ENCODE measurements at regions not wholly inside any gene's neighbourhood (a gene's known extent, or its start where the extent isn't known, plus 50 kb on each side); places are given as distances from the start of the nearest gene placed in this dataset.

- H2BK20ac ChIP-seq (ENCODE audit: low read depth, low read length, poor library complexity, severe bottlenecking), result no peak overlapping the region
- H3T11ph ChIP-seq (ENCODE audit: low read length), result no peak overlapping the region
- H3K4ac ChIP-seq (ENCODE audit: low read depth, low read length), result no peak overlapping the region
- no peak for TF ChIP-seq CTCF (conservative IDR thresholded peaks at IDR 0.05)
- no peak overlapping the region for H2AFZ ChIP-seq (ENCODE audit: low read length)
- H3K9ac ChIP-seq (ENCODE audit: extremely low read depth, insufficient read length, low read length), result no peak overlapping the region
- no peaks in the 10 kb centered on the region for H3K79me1 ChIP-seq (ENCODE audit: insufficient read depth, low read depth, low read length, poor library complexity, severe bottlenecking)
- H4K5ac ChIP-seq (ENCODE audit: insufficient read length, low read depth, low read length), result no peak overlapping the region
- no peaks in the 10 kb centered on the region for H3K27me3 ChIP-seq (ENCODE audit: insufficient read depth, low read length)
- no CpG with 5 or more reads among the region's 2 CpGs for WGBS (ENCODE audit: extremely low coverage, insufficient read length, low lambda C conversion rate)
- Mint-ChIP-seq H3K27ac (no peak overlapping the region), H3K4me1 (peaks cover 10 to 18% of the 10 kb centered on the region in 2 experiments), H3K36me3 (ENCODE audit: insufficient read depth in 1 of 3, low read depth in 3 of 3) (no peaks in the 10 kb centered on the region; a peak in 2 of 7 replicates), H3K4me3 (no peak overlapping the region), H3K9me3 (peaks cover 0 to 5% of the 10 kb centered on the region in 2 experiments; a peak in 3 of 5 replicates), H3K27me3 (ENCODE audit: low read depth) (no peaks in the 10 kb centered on the region)
- DNase-seq, result no peak
- H3K56ac ChIP-seq (ENCODE audit: insufficient read length, low read depth, low read length), result no peak overlapping the region
- H3K23ac ChIP-seq (ENCODE audit: insufficient read length, low read depth, low read length), result no peak overlapping the region
- H3K79me2 ChIP-seq (ENCODE audit: insufficient read depth, low read length), result no peaks in the 10 kb centered on the region
- H3K4me1 ChIP-seq (ENCODE audit: insufficient read depth, low read length), result no peaks in the 10 kb centered on the region
- no peak overlapping the region for H2BK120ac ChIP-seq (ENCODE audit: low read depth, low read length, poor library complexity, severe bottlenecking)
- H3K9me3 ChIP-seq (ENCODE audit: control insufficient read depth, low read depth, low read length), result no peaks in the 10 kb centered on the region
- H3K23me2 ChIP-seq (ENCODE audit: insufficient read length, low read depth, low read length, poor library complexity, severe bottlenecking), result no peaks in the 10 kb centered on the region
- no peak overlapping the region for H4K91ac ChIP-seq (ENCODE audit: insufficient read length, low read depth, low read length)
- H4K20me1 ChIP-seq (ENCODE audit: control insufficient read depth, insufficient read depth, insufficient read length), result no peaks in the 10 kb centered on the region
- no peak overlapping the region for H3K18ac ChIP-seq (ENCODE audit: insufficient read length, low read depth, low read length)
- H3K14ac ChIP-seq (ENCODE audit: insufficient read depth, low read length), result no peak overlapping the region
- H2BK15ac ChIP-seq (ENCODE audit: low read depth, low read length), result no peak overlapping the region
- no peak overlapping the region for H4K8ac ChIP-seq (replicated peaks; ENCODE audit: insufficient read length, low read depth, low read length)
- no peak overlapping the region for H2AK5ac ChIP-seq (ENCODE audit: insufficient read length, low read length)
- no peak overlapping the region for H2BK5ac ChIP-seq (ENCODE audit: insufficient read length, low read length)
- no peak overlapping the region for H3K27ac ChIP-seq (ENCODE audit: insufficient read length, low read depth, low read length)
- no peak overlapping the region for H3K4me2 ChIP-seq (ENCODE audit: insufficient read depth, insufficient read length, low read length)
- H2BK12ac ChIP-seq (ENCODE audit: insufficient read length, low read depth, low read length), result no peak overlapping the region
Observed at GRCh38 chr2:37780387-37780676, 108.9 kb upstream of the CDC42EP3 start.
